Thoracic aorta (tissue), 2 donors: ENCODE measurements at regions not wholly inside any gene's neighbourhood (a gene's known extent, or its start where the extent isn't known, plus 50 kb on each side); places are given as distances from the start of the nearest gene placed in this dataset.
"Not testable (repeated sequence)": the region's sequence is repeated elsewhere in the genome, so short reads cannot be mapped to it uniquely, and the experiment has no call there.

Experiments used
- ATAC-seq: fragments of 150-250 bp; one replicate; pipeline ENCODE4 v1.8.0; 2017; ENCODE audit warnings: low read depth; ENCODE audit not compliant: insufficient number of reproducible peaks, low FRiP score
- DNase-seq: peaks from one replicate; pipeline ENCODE4 v3.0.0-alpha.2; 2020; ENCODE audit warnings: low spot score
- H3K27ac ChIP-seq, 2 donors: fragments of 200-600 bp; sonication (generic); 1 replicate in 1 of 2; 2 replicates in 1 of 2; pipeline ENCODE4 v1.5.1; 2016; ENCODE audit warnings: mild to moderate bottlenecking in 2 of 2, moderate library complexity in 2 of 2
- H3K27me3 ChIP-seq: fragments of 200-600 bp; sonication (generic); replicated peaks from 2 replicates; pipeline ENCODE4 v1.6.0; 2016; ENCODE audit warnings: mild to moderate bottlenecking; ENCODE audit not compliant: insufficient read depth
- H3K36me3 ChIP-seq: fragments of 200-600 bp; sonication (generic); one replicate; pipeline ENCODE4 v1.5.1; 2016
- H3K4me1 ChIP-seq, 2 donors: fragments of 200-600 bp; sonication (generic); 1 replicate in 1 of 2; 2 replicates in 1 of 2; pipeline versions ENCODE4 v1.5.1 to v1.6.0; 2016; ENCODE audit warnings: low read depth in 2 of 2, mild to moderate bottlenecking in 1 of 2; ENCODE audit not compliant: control insufficient read depth in 1 of 2
- H3K4me3 ChIP-seq: fragments of 200-600 bp; sonication (generic); 2 replicates; pipeline ENCODE4 v1.5.1; 2016; ENCODE audit warnings: mild to moderate bottlenecking
- H3K9me3 ChIP-seq: fragments of 200-600 bp; sonication (generic); 2 replicates; pipeline ENCODE4 v1.5.1; 2016
- TF ChIP-seq, protein P1 (sequence below): fragments of 200-600 bp; sonication (generic); IDR thresholded peaks from one replicate; pipeline ENCODE4 v1.5.1; 2019; ENCODE audit warnings: antibody characterized with exemption

DNA sequence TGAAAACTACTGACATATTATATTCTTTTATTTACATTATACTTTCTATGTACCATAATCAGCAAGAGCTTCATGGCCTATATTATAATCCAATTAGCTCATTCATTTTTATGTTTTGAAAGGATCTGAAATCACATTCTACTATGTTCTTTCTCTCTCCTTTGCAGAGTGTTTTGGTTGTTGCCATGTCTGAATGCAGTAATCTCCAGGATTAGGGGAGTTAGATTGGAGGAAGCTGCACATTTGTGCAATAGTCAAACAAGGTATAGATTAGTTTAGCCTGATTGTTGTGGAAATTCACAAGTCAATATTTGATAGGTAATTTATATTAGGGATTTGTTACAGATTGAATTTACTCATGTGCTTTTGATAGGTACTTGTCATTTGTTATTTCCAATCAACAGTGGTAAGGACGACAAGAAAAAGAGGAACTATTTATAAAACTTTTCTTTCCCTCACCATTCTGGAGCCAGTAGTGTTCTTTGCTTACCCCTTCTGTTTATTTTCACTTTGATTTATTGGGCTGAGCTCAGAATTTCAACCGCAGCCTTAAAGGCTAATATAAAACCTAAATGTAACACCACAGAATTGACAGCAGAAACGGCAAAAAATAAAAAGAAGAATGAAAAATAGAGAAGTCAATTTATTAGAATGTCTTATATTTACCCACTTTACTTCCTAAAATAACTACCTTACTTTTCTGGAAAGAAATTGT lies 597.0 kb downstream of the CHSY3 start:
- Histone ChIP-seq H3K27me3 (no peaks in the 10 kb centered on the region), H3K27ac (no peak overlapping the region), H3K9me3 (no peaks in the 10 kb centered on the region), H3K36me3 (no peaks in the 10 kb centered on the region), H3K4me3 (peak overlapping the region; percentile 28), H3K4me1 (peaks cover 6 to 9% of the 10 kb centered on the region in 2 donors)
- ATAC-seq (no peak), DNase-seq (no peak)
- TF ChIP-seq, protein P1, sequence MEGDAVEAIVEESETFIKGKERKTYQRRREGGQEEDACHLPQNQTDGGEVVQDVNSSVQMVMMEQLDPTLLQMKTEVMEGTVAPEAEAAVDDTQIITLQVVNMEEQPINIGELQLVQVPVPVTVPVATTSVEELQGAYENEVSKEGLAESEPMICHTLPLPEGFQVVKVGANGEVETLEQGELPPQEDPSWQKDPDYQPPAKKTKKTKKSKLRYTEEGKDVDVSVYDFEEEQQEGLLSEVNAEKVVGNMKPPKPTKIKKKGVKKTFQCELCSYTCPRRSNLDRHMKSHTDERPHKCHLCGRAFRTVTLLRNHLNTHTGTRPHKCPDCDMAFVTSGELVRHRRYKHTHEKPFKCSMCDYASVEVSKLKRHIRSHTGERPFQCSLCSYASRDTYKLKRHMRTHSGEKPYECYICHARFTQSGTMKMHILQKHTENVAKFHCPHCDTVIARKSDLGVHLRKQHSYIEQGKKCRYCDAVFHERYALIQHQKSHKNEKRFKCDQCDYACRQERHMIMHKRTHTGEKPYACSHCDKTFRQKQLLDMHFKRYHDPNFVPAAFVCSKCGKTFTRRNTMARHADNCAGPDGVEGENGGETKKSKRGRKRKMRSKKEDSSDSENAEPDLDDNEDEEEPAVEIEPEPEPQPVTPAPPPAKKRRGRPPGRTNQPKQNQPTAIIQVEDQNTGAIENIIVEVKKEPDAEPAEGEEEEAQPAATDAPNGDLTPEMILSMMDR = no peak

DNA sequence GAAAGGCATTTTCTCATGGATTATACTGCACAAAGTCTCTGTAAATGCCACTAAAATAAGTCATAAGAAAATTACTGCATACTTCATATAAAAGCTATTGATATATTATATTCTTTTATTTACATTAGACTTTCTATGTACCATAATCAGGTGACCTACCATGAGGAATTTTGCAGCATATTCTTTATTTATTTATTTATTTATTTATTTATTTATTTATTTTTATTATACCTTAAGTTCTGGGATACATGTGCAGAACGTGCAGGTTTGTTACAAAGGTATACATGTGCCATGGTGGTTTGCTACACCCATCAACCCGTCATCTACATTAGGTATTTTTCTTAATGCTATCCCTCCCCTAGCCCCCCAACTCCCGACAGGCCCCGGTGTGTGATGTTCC lies 596.2 kb downstream of the CHSY3 start:
- H3K36me3 ChIP-seq, H3K4me3 ChIP-seq, H3K27ac ChIP-seq, H3K9me3 ChIP-seq, H3K27me3 ChIP-seq, ATAC-seq, H3K4me1 ChIP-seq, DNase-seq: not testable (repeated sequence)

DNA sequence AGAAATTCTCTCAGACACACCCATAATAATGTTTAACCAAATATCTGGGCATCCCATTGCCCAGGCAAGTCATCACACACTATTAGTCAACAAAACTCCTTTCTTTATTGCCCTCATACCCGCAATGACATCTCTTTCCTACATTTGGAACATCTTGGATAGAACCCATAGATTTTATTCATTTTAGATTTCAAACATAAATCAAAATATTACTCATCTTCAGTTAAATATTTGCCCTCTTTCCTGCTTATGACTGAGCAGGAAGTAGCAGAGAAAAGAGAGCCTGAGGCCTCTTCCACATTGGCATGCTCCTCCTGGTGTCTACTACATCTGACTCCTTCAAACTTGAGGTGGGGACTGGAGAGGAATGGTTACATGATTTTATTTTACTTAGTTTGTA lies 592.0 kb downstream of the CHSY3 start:
- no peaks in the 10 kb centered on the region for H3K36me3 ChIP-seq
- no peaks in the 10 kb centered on the region for H3K27me3 ChIP-seq

DNA sequence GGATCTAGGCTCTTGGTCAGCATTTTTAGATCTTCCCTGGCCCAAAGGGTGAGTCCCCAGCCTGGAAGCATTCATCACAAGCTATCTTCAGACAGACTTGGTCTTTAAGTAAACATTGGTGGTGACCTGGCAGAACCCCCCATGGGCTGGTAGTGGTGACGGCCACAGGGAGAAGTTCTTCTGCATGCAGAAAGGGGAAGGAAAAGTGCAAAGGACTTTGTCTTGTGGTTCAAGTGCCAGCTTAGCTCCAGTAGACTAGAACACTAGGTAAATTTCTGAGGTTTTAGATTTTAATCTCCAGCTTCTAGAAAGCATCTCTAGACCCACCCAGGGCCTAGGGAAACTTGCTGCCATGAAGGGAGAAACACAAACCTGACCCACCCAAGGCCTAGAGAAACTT lies 584.0 kb downstream of the CHSY3 start:
- Histone ChIP-seq H3K27me3 (no peaks in the 10 kb centered on the region), H3K36me3 (no peaks in the 10 kb centered on the region), H3K9me3 (no peaks in the 10 kb centered on the region), H3K4me3 (no peak overlapping the region), H3K27ac (no peak overlapping the region), H3K4me1 (no peaks in the 10 kb centered on the region)
- TF ChIP-seq, protein P1 = no peak
- ATAC-seq (no peak), DNase-seq (no peak)

More for the DNA sequence above, 592.0 kb downstream of the CHSY3 start:
- no peak overlapping the region for H3K4me3 ChIP-seq
- H3K9me3 ChIP-seq = no peaks in the 10 kb centered on the region
- TF ChIP-seq, protein P1 = no peak
- no peak overlapping the region for H3K27ac ChIP-seq
- DNase-seq (no peak), ATAC-seq (no peak)
- peaks cover under 1 to 2% of the 10 kb centered on the region in 2 donors for H3K4me1 ChIP-seq

DNA sequence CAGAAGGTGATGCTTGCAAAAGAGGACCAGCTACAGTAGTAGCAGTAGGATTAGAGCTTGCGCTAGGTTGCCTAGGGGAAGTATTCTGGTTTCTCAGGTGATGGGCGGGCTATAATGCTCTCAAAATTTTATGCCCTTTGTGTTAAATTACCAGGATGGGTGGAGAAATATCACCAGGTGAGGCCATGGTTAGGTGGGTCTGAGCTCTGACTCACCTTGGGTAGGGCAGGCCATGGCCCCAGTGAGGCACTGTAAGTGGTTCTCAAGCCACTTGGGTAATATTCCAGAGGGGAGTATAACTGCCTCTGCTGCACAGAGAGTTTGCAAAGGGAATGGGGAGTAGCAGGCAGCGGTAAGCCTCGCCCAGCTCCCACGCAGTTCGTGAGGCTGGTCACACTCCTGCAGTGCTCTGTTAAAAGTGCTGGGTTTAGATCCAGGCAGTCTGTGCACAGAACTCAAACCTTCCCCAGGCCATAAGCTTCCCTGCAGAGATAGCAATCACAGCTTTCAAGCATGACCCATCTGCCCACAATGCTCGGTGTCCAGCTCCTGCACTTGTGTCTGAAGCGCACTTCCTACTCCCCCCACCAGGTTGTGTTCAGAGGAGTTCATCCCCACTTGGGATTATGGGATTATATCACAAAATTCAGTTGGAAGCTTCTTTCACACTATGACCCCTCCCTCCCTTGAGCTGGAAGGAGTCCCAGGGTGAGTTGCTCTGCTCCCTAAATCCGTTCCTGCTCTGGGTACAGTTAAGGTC lies 575.0 kb downstream of the CHSY3 start:
- TF ChIP-seq, protein P1 = no peak
- Histone ChIP-seq H3K4me3 (no peak overlapping the region), H3K4me1 (no peaks in the 10 kb centered on the region), H3K27ac (no peak overlapping the region), H3K9me3 (peaks cover 8% of the 10 kb centered on the region), H3K36me3 (no peaks in the 10 kb centered on the region), H3K27me3 (no peaks in the 10 kb centered on the region)
- no peak for DNase-seq
- ATAC-seq = no peak
